Upper lobe of left lung (tissue), 4 donors: ENCODE measurements at regions not wholly inside any gene's neighbourhood (a gene's known extent, or its start where the extent isn't known, plus 50 kb on each side); places are given as distances from the start of the nearest gene placed in this dataset.

Experiments
- CTCF ChIP-seq, 6 experiments: fragments of 450-650 bp in 4 of 6; fragments of 200-600 bp in 2 of 6; sonication (generic) in 2 of 6; IDR thresholded peaks; one replicate each; pipeline ENCODE4 v1.5.1; 2016 to 2019; ENCODE audit warnings: antibody characterized with exemption in 6 of 6
- POLR2AphosphoS5 ChIP-seq, 2 donors: sonication (generic); formaldehyde crosslinking; IDR thresholded peaks; one replicate each; pipeline ENCODE4 v1.5.1; 2017; ENCODE audit warnings: antibody characterized with exemption in 2 of 2

GRCh38 chr11:70595452-70595851, 197.1 kb downstream of the CTTN start:
- TF ChIP-seq CTCF (IDR thresholded peaks at IDR 0.05) (no peak), POLR2AphosphoS5 (IDR thresholded peaks at IDR 0.05) (no peak)
